Prostate gland (tissue), 2 donors: ENCODE measurements at regions not wholly inside any gene's neighbourhood (a gene's known extent, or its start where the extent isn't known, plus 50 kb on each side); places are given as distances from the start of the nearest gene placed in this dataset.

Source experiments
- DNase-seq: peaks from one replicate; pipeline ENCODE4 v3.0.0-alpha.2; 2019; ENCODE audit warnings: low spot score
- H3K27ac ChIP-seq, 2 donors: fragments of 200-600 bp; sonication (generic); 2 replicates each; pipeline ENCODE4 v1.5.1; 2017 to 2019
- H3K27me3 ChIP-seq: fragments of 200-600 bp; sonication (generic); replicated peaks from 2 replicates; pipeline ENCODE4 v1.5.1; 2019; ENCODE audit not compliant: insufficient read depth
- H3K36me3 ChIP-seq, 2 donors: fragments of 200-600 bp; sonication (generic); 1 replicate in 1 of 2; 2 replicates in 1 of 2; pipeline versions ENCODE4 v1.5.1 to v1.8.1; 2017 to 2019
- H3K4me1 ChIP-seq: fragments of 200-600 bp; sonication (generic); replicated peaks from 2 replicates; pipeline ENCODE4 v1.5.1; 2019
- H3K4me3 ChIP-seq, 2 donors: fragments of 200-600 bp; sonication (generic); 2 replicates each; pipeline ENCODE4 v1.5.1; 2017 to 2019
- H3K9me3 ChIP-seq: fragments of 200-600 bp; sonication (generic); 2 replicates; pipeline ENCODE4 v1.5.1; 2017
- POLR2A ChIP-seq: fragments of 450-650 bp; IDR thresholded peaks from one replicate; pipeline ENCODE4 v1.6.1; 2016; ENCODE audit warnings: antibody characterized with exemption, mild to moderate bottlenecking
- POLR2AphosphoS5 ChIP-seq: sonication (generic); formaldehyde crosslinking; IDR thresholded peaks from one replicate; pipeline ENCODE4 v1.6.1; 2017; ENCODE audit warnings: antibody characterized with exemption
- WGBS: methylation state at CpG from one replicate; pipeline ENCODE4 v1.1.5; 2018; 5-methylcytosine and 5-hydroxymethylcytosine counted together
- intact Hi-C: fragments of 100-400 bp; cut with DNase I; formaldehyde crosslinking; loops from one replicate; pipeline ENCODE4 v1.14.2; 2022
- TF ChIP-seq, protein P1 (sequence below), 4 experiments: fragments of 200-600 bp in 2 of 4; fragments of 450-650 bp in 2 of 4; sonication (generic) in 2 of 4; IDR thresholded peaks; 1 replicate in 3 of 4; 2 replicates in 1 of 4; pipeline ENCODE4 v1.5.1; 2016 to 2019; ENCODE audit warnings: antibody characterized with exemption in 4 of 4, mild to moderate bottlenecking in 2 of 4, moderate library complexity in 2 of 4

DNA sequence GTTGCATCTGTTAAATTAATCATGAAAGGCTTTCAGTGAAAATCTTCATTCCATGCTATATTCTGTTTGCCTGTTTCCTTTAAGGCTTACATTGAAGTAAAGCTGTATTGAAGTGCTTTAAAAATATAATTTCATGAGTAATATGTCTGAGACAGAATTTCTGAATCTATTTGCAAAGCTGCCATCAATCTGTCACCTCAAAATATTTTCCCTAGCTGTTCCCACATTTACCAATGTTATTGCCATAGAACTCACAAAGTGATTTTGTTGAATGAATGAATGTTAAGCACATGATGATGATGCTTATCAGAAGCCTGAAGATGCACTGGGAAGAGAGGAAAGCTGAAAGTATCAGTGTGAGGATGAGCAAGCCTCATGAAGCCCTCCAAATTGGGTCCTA is 115.8 kb downstream of the NHLRC3 start:
- no peaks in the 10 kb centered on the region for H3K9me3 ChIP-seq
- no peaks in the 10 kb centered on the region for H3K4me1 ChIP-seq
- intact Hi-C loops = no loop called here
- no peaks in the 10 kb centered on the region for H3K27me3 ChIP-seq
- no peak overlapping the region for H3K27ac ChIP-seq
- DNase-seq = no peak
- TF ChIP-seq, protein P1, sequence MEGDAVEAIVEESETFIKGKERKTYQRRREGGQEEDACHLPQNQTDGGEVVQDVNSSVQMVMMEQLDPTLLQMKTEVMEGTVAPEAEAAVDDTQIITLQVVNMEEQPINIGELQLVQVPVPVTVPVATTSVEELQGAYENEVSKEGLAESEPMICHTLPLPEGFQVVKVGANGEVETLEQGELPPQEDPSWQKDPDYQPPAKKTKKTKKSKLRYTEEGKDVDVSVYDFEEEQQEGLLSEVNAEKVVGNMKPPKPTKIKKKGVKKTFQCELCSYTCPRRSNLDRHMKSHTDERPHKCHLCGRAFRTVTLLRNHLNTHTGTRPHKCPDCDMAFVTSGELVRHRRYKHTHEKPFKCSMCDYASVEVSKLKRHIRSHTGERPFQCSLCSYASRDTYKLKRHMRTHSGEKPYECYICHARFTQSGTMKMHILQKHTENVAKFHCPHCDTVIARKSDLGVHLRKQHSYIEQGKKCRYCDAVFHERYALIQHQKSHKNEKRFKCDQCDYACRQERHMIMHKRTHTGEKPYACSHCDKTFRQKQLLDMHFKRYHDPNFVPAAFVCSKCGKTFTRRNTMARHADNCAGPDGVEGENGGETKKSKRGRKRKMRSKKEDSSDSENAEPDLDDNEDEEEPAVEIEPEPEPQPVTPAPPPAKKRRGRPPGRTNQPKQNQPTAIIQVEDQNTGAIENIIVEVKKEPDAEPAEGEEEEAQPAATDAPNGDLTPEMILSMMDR (IDR thresholded peaks at IDR 0.05) = no peak
- TF ChIP-seq POLR2A = no peak
- TF ChIP-seq POLR2AphosphoS5 = no peak
- no peaks in the 10 kb centered on the region for H3K36me3 ChIP-seq
- no peak overlapping the region for H3K4me3 ChIP-seq

DNA sequence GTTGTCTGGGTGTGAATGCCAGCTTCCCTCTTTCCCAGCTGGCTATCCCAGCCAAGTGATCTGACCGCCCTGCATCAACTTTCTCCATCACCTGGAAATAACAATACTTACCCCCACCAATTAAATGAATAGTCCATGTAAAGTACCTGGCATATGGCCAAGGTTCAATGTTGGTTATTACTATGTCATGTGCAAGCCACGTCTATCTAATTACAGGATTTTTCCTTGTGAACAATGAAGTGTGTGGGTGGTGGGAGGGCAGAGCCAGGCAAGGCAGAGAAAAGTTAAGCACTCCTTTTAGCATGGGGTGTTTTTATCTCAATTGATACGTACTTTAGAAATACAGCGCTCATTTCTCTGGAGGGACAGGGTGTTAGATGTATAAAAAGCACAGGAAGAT is 121.1 kb downstream of the NHLRC3 start:
- TF ChIP-seq, protein P1 (IDR thresholded peaks at IDR 0.05) = no peak
- TF ChIP-seq POLR2AphosphoS5 = no peak
- TF ChIP-seq POLR2A = no peak
- DNase-seq = no peak
- H3K36me3 ChIP-seq = no peaks in the 10 kb centered on the region
- H3K4me1 ChIP-seq = no peaks in the 10 kb centered on the region
- no peaks in the 10 kb centered on the region for H3K27me3 ChIP-seq
- no peaks in the 10 kb centered on the region for H3K9me3 ChIP-seq
- intact Hi-C loops = no loop called here
- no peak overlapping the region for H3K4me3 ChIP-seq
- H3K27ac ChIP-seq = no peak overlapping the region
- 33% methylated on average over 4 of the region's 4 CpGs for WGBS

DNA sequence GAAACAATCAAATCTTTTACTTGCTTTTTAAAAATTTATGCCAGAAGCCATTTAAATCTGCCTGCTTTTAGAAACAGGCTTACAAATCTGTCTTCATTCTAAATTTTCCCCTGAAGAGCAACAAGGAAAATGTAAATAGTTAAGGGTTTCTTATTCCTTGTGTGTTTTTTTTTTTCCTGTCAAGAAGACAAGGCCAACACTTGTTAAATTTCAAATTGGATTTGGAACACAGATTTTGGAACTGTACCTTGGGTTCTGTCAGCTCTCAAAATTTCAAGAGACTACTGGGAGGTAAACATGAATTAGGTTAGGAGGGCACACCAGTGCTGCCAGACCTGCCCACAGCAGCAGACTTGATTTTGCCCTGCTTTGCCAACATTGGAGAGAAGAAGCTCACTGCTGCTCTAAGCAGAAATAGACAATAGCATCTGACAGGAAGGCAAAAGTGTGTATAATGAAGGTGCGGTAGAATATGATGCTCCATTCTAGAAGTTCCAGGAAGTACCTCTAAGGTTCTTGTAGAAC is 121.7 kb downstream of the NHLRC3 start:
- DNase-seq = no peak
- intact Hi-C loops = no loop called here
- no peak overlapping the region for H3K27ac ChIP-seq
- no peaks in the 10 kb centered on the region for H3K4me1 ChIP-seq
- WGBS = 17% methylated on average over 1 of the region's 1 CpG
- no peaks in the 10 kb centered on the region for H3K27me3 ChIP-seq
- H3K9me3 ChIP-seq = no peaks in the 10 kb centered on the region
- TF ChIP-seq, protein P1 (IDR thresholded peaks at IDR 0.05) = no peak
- no peak for TF ChIP-seq POLR2AphosphoS5
- no peak for TF ChIP-seq POLR2A
- H3K4me3 ChIP-seq = no peak overlapping the region
- no peaks in the 10 kb centered on the region for H3K36me3 ChIP-seq

DNA sequence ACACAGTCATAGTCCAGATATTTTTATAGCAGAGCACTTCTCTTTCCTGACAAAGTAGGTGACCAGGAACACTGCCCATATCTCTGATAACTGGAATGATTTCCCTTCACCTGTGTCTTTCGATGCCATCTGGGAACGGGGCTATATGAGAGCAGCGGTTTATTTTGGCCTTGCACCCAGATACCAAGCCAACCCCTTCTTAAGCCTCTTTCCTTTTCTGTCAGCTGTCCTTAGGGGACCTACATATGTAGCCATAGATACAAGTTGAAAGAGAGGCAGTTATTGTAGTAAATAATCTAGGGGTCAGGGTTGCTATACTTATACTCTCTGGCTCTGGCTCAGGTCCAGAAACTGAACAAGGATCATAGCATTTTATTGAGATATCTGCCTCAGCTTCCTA is 128.8 kb downstream of the NHLRC3 start:
- Histone ChIP-seq H3K27ac (no peak overlapping the region), H3K4me1 (no peaks in the 10 kb centered on the region), H3K27me3 (no peaks in the 10 kb centered on the region), H3K4me3 (no peak overlapping the region), H3K9me3 (no peaks in the 10 kb centered on the region), H3K36me3 (no peaks in the 10 kb centered on the region)
- DNase-seq = no peak
- TF ChIP-seq POLR2AphosphoS5 = no peak
- TF ChIP-seq, protein P1 (IDR thresholded peaks at IDR 0.05) = no peak
- TF ChIP-seq POLR2A = no peak
- intact Hi-C loops = no loop called here
- 67% methylated on average over 3 of the region's 3 CpGs for WGBS

DNA sequence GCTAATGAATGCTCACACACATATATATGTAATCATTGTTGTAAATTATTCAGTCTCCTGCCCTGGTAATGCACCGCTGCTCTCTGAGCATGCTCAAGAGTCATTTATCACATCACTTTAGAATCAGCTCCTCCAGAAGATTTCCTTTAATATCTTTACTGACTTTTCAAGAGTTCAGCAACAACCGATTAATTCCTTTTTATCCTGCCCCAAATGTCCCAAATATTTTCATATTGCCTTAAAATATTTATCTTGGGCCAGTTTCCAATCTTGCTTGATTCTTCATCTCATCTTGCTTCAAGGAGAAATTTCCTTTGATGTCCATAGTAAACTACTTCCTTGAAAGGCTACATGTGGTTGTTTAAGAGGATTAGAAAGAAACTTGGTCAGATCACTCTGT is 132.5 kb downstream of the NHLRC3 start:
- Histone ChIP-seq H3K9me3 (no peaks in the 10 kb centered on the region), H3K4me1 (no peaks in the 10 kb centered on the region), H3K27me3 (no peaks in the 10 kb centered on the region), H3K36me3 (no peaks in the 10 kb centered on the region), H3K27ac (no peak overlapping the region), H3K4me3 (no peak overlapping the region)
- intact Hi-C loops = no loop called here
- no peak for DNase-seq
- 64% methylated on average over 2 of the region's 2 CpGs for WGBS
- TF ChIP-seq, protein P1 (IDR thresholded peaks at IDR 0.05) = no peak
- TF ChIP-seq POLR2A (no peak), POLR2AphosphoS5 (no peak)
